ENCODE measurements at regions not wholly inside any gene's neighbourhood (a gene's known extent, or its start where the extent isn't known, plus 50 kb on each side); places are given as distances from the start of the nearest gene placed in this dataset.

DNA sequence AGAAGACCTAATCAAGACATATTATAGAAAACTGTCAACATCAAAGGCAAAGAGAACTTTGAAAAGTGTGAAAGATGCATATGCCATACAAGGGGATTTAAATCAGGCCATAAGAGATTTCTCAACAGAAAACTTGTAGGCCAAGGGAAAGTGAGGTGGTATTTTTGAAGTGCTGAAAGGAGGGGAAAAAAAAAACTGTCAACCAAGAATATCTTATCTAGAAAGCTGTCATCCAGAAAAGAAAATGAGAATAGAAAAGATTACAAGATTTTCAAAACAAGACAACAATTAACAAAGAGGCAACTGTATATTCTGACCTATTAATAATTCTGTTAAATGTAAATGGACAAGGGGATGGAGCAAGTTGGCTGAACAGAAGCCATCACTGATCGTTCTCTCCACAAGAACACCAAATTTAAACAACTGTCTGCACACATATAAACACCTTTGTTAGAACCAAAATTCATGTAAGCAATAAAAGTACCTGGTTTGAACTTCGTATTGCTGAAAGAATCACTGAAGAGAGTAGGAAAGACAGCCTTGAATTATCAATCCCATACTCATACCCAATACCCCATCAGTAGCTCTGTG lies 880.1 kb upstream of the PCDH9 start:
- TF ChIP-seq ZNF274 (IDR thresholded peaks at IDR 0.05; ENCODE audit: low read depth, low read length) (no peak), YY1 (IDR thresholded peaks at IDR 0.05; ENCODE audit: insufficient read depth, insufficient read length) (no peak)
